ENCODE measurements at regions not wholly inside any gene's neighbourhood (a gene's known extent, or its start where the extent isn't known, plus 50 kb on each side); places are given as distances from the start of the nearest gene placed in this dataset.

DNA sequence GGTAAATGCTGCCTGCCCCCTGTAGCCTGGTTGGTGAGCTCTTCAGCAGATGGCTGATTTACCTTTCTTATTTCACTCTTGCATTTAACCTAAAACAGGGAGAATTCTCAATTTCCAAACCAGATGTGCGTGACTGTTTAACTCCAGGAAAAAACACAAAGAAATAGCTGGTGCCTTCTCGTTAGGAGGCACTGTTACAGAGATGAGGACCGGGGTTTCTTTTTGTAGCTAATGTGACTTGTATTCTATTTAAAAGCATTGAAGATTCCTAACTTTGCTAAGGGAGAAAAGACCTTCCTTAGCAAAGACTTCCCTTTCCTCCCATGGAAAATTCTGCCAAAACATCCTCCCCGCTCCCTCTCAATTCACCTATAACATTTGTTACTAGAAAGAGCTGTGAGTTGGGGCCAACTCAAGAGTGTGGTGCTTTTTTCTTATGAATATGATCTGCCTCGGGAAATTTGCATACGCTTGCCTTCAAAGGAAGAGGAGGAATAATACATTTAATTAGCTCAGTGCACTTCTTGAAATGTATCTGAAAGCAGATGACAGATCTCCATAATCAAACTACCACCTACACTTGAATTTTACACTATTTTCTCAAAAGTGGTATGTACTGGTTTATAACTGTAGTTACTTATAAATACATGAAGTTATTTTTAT is 102.0 kb upstream of the ARID2 start:
- intact Hi-C loops (cut with micrococcal nuclease), result no loop called here

- intact Hi-C loops (cut with micrococcal nuclease), result no loop called here
Observed at GRCh38 chr12:45629292-45629691, 100.2 kb upstream of the ARID2 start.

DNA sequence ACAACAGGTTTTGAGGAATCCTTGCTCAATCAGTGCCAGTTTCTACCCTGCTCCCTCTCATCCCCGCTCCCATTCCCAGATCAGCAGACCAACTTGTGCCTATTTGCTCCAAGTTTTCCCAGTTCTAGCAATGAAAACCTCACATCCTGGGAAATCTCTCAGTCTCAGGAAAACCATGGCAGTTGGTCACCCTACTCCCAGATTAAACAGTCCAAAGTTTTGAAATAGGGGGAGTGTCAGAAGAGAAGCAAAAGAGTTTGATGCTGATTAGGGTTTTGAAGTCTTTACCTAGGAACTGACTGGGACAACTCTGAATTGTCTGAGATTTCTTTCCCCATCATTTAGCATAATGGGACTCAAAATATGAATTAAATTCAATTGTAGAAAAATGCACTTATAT is 95.8 kb upstream of the ARID2 start:
- intact Hi-C loops (cut with micrococcal nuclease), result no loop called here

- intact Hi-C loops (cut with micrococcal nuclease), result no loop called here
Observed at GRCh38 chr12:45634273-45634917, 95.1 kb upstream of the ARID2 start.

DNA sequence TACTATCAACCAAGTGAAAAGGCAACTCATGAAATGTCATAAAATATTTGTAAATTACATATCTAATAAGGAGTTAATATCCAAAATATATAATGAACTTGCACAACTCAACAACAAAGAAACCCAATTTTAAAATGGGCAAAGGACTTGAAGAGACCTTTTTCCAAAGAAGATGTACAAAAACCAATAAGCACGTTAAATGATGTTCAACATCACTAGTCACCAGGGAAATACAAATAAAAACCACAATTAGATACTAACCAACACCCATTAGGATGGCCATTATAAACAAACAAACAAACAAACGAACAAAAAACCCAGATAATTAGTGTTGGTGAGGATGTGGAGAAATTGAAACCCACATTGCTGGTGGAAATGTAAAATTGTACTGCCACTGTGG is 92.3 kb upstream of the ARID2 start:
- intact Hi-C loops (cut with micrococcal nuclease), result no loop called here

GRCh38 chr12:45637706-45638105 is 91.8 kb upstream of the ARID2 start:
- intact Hi-C loops (cut with micrococcal nuclease), result no loop called here

GRCh38 chr12:45638386-45638785 is 91.1 kb upstream of the ARID2 start:
- intact Hi-C loops (cut with micrococcal nuclease), result no loop called here

GRCh38 chr12:45644541-45644940 is 85.0 kb upstream of the ARID2 start:
- intact Hi-C loops (cut with micrococcal nuclease), result no loop called here

GRCh38 chr12:45646851-45647581 is 82.5 kb upstream of the ARID2 start:
- intact Hi-C loops (cut with micrococcal nuclease), result no loop called here

GRCh38 chr12:45648070-45648469 is 81.4 kb upstream of the ARID2 start:
- intact Hi-C loops (cut with micrococcal nuclease), result no loop called here

GRCh38 chr12:45651029-45651428 is 78.5 kb upstream of the ARID2 start:
- intact Hi-C loops (cut with micrococcal nuclease), result no loop called here

- intact Hi-C loops (cut with micrococcal nuclease), result loop anchor here (2.0 kb wide), 1 partner anchor 15 kb away; no protein-coding TSS in a partner anchor
Observed at GRCh38 chr12:45654002-45654665, 75.4 kb upstream of the ARID2 start.

DNA sequence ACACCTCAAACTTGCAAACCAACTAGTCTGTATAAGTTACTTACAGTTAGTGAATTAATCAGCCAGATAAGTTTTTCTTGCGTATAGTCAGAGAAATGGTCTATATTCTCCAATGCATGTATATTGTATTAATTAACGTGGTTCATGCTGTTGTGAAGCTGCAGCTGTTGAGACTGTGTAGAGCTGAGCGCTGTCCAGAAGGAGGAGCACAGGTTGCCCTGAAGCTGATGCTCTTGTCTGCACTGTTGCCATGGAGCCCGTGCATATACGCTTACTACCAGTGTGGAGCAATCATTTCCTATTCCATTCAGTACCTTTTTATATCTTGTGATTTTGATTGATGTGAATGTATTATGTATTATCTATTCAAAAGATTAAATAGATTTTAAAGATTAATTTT is 74.3 kb upstream of the ARID2 start:
- intact Hi-C loops (cut with micrococcal nuclease), result loop anchor here (1.0 to 2.0 kb wide), 2 partner anchors 14 to 70 kb away; no protein-coding TSS in a partner anchor

DNA sequence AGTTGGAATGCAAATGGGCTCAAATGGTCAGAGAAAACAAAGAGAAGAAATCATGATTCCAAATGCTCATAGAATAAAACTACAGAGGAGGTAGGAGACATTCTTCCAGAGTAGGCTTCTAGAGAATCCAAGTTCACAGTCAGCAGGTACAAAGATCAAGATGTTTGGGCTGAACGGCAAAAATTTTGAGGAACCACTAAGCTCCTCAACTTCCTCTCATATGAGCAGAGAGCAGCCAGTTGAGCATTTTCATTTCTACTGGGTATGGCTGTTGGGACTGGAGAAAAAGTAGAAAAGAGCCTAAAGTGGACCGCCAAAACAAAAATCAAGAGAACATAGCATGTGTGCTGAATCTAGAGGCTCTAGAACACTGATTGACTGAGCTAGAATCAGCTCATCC is 73.8 kb upstream of the ARID2 start:
- intact Hi-C loops (cut with micrococcal nuclease), result loop anchor here (1.0 to 2.0 kb wide), 2 partner anchors 13 to 70 kb away; no protein-coding TSS in a partner anchor

DNA sequence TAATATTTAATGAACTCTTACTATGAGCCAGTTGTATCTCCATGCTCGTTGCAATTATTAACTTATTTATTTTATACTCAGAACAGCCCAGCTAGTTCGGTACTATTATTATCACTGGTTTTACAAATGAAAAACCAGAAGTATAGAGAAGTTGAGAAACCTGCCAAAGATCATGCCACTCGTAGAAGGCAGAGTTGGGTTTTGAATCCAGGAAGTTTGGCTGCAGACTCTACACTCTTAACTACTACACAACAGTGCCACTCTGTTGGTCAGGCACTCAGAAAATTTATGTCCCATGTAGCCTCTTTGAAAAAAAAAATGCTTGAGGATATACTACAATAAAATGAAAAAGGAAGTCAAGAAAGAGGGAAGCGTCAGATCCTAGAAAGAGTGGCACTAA is 71.5 kb upstream of the ARID2 start:
- intact Hi-C loops (cut with micrococcal nuclease), result no loop called here

- intact Hi-C loops (cut with micrococcal nuclease), result no loop called here
Observed at GRCh38 chr12:45660330-45660729, 69.2 kb upstream of the ARID2 start.

DNA sequence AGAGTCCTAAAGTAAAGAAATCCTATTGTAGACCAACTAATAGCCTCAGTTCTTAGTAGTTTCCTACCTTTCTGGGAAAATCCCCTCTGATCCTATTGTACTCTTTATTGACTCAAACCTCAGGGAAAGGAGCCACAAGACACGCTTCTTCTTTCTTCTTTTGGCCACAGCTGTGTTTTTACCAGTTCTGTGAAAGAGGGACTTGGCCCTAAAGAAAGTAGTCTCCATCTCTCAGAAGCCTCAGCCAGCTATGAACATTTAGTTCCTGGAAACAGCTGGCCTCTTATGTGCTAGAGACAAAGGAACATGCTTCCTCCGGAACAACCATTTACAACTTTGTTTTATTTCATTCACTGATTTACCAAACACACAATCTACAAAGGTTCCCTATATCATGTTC is 66.1 kb upstream of the ARID2 start:
- intact Hi-C loops (cut with micrococcal nuclease), result no loop called here

- intact Hi-C loops (cut with micrococcal nuclease), result loop anchor here (5.0 kb wide), 1 partner anchor 124 kb away; no protein-coding TSS in a partner anchor
Observed at GRCh38 chr12:45665941-45666340, 63.6 kb upstream of the ARID2 start.

DNA sequence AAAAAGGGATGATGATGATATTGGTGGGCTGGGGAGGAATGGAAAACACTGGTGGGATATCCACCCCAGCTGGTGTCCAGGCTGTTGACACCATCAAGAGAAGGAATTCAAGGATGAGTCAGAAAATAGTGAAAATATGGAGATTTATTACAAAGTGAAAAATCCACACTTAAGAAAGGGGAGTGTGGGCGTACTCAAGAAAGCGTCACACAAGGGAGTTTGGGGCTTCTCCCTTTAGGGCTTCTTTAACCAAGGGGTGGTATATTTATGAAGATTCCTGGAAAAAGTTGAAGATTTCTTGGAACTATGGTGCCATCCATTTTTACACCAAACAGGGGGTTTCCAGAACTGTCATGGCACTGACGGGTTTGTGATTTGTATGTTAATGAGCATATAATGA is 63.1 kb upstream of the ARID2 start:
- intact Hi-C loops (cut with micrococcal nuclease), result loop anchor here (5.0 kb wide), 1 partner anchor 124 kb away; no protein-coding TSS in a partner anchor

DNA sequence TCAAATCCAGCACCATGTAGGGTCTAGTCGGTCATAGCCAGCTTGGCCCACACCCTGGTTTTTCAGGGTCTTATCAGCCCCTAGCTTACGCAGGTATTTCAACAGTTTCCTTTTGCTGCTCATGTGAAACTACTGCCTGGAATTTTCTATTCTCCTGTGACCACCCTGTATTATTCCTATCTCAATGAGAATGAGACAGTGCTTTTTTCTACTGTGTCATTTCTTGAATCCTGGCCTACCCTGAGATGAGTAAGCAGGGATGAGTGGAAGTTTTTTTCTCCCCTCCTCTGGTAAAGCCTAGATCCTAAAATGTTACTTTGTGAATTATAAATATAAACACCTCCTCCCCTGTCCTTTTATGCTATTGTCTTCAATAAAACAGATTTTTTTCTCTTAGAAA is 62.7 kb upstream of the ARID2 start:
- intact Hi-C loops (cut with micrococcal nuclease), result loop anchor here (5.0 kb wide), 1 partner anchor 125 kb away; no protein-coding TSS in a partner anchor

- intact Hi-C loops (cut with micrococcal nuclease), result loop anchor here (2.0 to 5.0 kb wide), 3 partner anchors 13 to 453 kb away; no protein-coding TSS in a partner anchor
Observed at GRCh38 chr12:45667761-45668160, 61.7 kb upstream of the ARID2 start.

All from T-helper 2 cell treated with Interferon-gamma antibody and Interleukin-4, amounts not matched to agents 100 ng/mL and 5 ng/mL, for 36 hours (primary cell).